ENCODE measurements at regions not wholly inside any gene's neighbourhood (a gene's known extent, or its start where the extent isn't known, plus 50 kb on each side); places are given as distances from the start of the nearest gene placed in this dataset.

DNA sequence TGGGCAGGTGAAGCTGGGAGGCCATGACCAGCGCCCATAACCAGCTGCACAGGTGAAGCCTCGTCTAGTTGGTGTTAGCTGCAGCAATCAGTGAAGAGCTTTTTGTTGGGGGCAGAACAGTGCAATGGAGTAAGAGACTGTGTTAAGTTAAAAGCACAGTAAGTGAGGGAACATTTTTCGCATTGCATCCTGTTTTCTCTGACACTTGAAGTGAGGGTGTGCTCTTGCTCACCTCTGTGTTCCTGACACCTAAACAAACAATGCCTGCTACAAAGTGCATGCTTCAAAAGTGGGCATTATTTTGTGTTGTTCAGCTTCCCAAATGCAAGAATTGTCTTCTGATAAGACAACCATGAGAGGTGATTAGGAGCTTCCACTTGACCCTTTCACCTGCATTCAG, 324.0 kb upstream of the ACVR2A start:
- Mint-ChIP-seq H3K27me3 (no peaks in the 10 kb centered on the region), H3K27ac (no peak overlapping the region), H3K4me3 (no peak overlapping the region), H3K36me3 (peaks cover 2% of the 10 kb centered on the region), H3K9me3 (peaks cover 0 to 3% (median 3%) of the 10 kb centered on the region in 3 donors), H3K4me1 (no peaks in the 10 kb centered on the region)

GRCh38 chr2:147519178-147519577, 325.7 kb upstream of the ACVR2A start:
- no peak overlapping the region for H3K27ac Mint-ChIP-seq
- peaks cover 0 to 3% (median 3%) of the 10 kb centered on the region in 3 donors for H3K9me3 Mint-ChIP-seq
- H3K4me1 Mint-ChIP-seq: no peaks in the 10 kb centered on the region
- peaks cover 2% of the 10 kb centered on the region for H3K36me3 Mint-ChIP-seq
- H3K27me3 Mint-ChIP-seq: no peaks in the 10 kb centered on the region
- H3K4me3 Mint-ChIP-seq: no peak overlapping the region

- Mint-ChIP-seq H3K4me3 (no peak overlapping the region), H3K4me1 (no peaks in the 10 kb centered on the region), H3K9me3 (peaks cover 0 to 1% (median 0%) of the 10 kb centered on the region in 3 donors), H3K27me3 (no peaks in the 10 kb centered on the region), H3K36me3 (no peaks in the 10 kb centered on the region), H3K27ac (no peak overlapping the region)
Observed at GRCh38 chr2:147515213-147515612, 329.6 kb upstream of the ACVR2A start.

DNA sequence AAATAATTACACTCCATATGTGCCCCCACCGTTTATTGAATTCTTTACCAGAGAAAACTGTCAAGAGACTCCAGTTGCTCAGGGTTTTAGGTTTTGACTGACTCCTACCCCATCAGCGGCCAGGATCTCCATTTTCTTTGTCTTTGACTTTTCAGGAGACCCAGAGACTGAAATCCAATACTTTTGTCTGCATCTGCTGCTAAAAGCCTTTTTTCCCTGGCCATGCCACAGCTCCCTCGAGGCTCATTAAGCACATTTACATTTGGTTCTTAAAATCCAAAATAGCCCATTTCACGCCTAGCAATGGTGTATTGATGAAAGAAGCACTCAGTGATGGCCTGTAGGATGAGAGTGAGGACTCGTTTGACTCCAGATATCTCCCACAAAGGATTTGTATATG, 332.6 kb upstream of the ACVR2A start:
- H3K4me1 Mint-ChIP-seq: no peaks in the 10 kb centered on the region
- peaks cover 0 to 1% (median 0%) of the 10 kb centered on the region in 3 donors for H3K9me3 Mint-ChIP-seq
- no peaks in the 10 kb centered on the region for H3K36me3 Mint-ChIP-seq
- H3K4me3 Mint-ChIP-seq: no peak overlapping the region
- H3K27me3 Mint-ChIP-seq: no peaks in the 10 kb centered on the region
- no peak overlapping the region for H3K27ac Mint-ChIP-seq

GRCh38 chr2:147511491-147511948, 333.3 kb upstream of the ACVR2A start:
- H3K27me3 Mint-ChIP-seq: no peaks in the 10 kb centered on the region
- no peaks in the 10 kb centered on the region for H3K36me3 Mint-ChIP-seq
- no peak overlapping the region for H3K27ac Mint-ChIP-seq
- no peaks in the 10 kb centered on the region for H3K4me1 Mint-ChIP-seq
- no peak overlapping the region for H3K4me3 Mint-ChIP-seq
- H3K9me3 Mint-ChIP-seq: no peaks in the 10 kb centered on the region

DNA sequence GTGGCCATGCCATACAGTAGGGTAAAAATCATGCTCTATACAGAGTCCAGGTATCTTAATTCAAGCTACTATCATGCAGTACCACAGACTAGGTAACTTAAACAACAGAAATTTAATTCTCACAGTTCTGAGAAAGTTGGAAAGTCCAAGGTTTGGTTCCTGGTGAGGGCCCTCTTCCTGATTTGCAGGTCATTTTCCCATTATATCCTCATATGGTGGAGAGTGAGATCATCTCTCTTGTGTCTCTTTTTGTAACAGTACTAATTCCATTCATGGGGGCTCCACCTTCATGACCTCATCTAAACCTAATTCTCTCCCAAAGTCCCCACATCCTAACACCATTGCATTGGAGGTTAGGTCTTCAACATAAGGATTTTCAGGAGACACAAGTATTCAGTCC, 335.0 kb upstream of the ACVR2A start:
- Mint-ChIP-seq H3K9me3 (no peaks in the 10 kb centered on the region), H3K27me3 (peaks cover 1% of the 10 kb centered on the region), H3K27ac (no peak overlapping the region), H3K4me3 (no peak overlapping the region), H3K36me3 (no peaks in the 10 kb centered on the region), H3K4me1 (no peaks in the 10 kb centered on the region)

DNA sequence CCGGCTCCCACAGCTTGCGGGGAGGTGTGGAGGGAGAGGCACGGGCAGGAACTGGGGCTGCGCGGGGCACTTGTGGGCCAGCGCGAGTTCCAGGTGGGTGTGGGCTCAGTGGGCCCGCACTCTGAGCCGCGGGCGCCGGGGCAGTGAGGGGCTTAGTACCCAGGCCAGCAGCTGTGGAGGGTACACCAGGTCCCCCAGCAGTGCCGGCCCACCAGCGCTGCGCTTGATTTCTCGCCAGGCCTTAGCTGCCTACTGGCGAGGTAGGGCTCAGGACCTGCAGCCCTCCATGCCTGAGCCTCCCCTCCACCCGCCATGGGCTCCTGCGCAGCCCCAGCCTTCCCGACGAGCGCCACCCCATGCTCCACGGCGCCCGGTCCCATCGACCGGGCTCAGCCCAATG, 337.9 kb upstream of the ACVR2A start:
- H3K36me3 Mint-ChIP-seq: peaks cover 2% of the 10 kb centered on the region

DNA sequence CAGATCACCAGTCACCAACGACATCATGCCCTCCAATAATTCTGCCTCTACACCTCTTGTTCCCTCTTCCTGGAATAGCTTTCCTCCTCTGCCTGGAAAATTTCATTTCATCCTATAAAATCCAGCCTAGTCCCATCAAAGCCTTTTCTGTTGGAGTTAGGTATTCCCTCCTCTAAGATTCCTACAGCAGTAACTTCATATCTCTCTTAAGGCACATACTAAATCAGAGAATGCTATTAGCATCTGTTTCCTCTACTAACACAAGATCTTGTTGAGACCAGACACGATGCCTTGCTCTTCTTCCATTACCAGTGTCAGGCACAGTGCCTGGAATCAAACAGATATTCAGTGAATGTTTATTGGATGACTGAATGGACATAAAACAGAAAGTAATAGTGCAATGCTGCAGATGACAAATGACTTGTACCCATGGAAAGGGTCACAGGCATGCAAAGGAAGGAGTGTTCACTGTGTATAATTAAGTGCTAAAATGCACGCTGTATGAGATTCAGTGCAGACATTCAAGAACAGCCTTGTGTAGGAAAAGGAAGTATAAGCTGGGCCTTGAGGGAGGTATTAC, 342.0 kb upstream of the ACVR2A start:
- Mint-ChIP-seq H3K4me1 (no peaks in the 10 kb centered on the region), H3K4me3 (no peak overlapping the region), H3K9me3 (no peaks in the 10 kb centered on the region), H3K27me3 (peaks cover 10% of the 10 kb centered on the region), H3K27ac (no peak overlapping the region), H3K36me3 (peaks cover 2% of the 10 kb centered on the region)

More for the DNA sequence above, 337.9 kb upstream of the ACVR2A start:
- Mint-ChIP-seq H3K4me1 (no peaks in the 10 kb centered on the region), H3K27ac (no peak overlapping the region), H3K4me3 (no peak overlapping the region), H3K9me3 (no peaks in the 10 kb centered on the region), H3K27me3 (peaks cover 10% of the 10 kb centered on the region)

DNA sequence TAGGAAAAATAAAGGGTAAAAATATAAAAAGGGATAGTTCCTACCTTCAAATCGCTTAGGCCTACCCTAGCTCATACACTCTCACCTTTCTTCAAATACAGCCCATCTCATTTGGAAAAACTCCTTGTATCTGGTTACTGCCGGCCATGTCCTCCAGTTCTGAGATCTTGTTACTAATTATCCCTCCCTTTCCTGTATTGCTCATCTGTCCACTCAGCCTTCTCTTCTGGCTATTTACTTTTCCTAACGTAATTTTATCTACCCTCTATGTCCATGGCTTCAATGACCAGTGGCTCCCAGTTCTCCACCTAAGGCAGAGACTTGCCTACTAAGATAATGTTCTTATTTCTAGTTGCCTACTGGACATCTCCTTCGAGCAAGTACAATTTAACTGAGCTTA, 342.9 kb upstream of the ACVR2A start:
- H3K36me3 Mint-ChIP-seq: peaks cover 2% of the 10 kb centered on the region
- peaks cover 10% of the 10 kb centered on the region for H3K27me3 Mint-ChIP-seq
- H3K4me1 Mint-ChIP-seq: no peaks in the 10 kb centered on the region
- H3K9me3 Mint-ChIP-seq: no peaks in the 10 kb centered on the region
- no peak overlapping the region for H3K27ac Mint-ChIP-seq
- H3K4me3 Mint-ChIP-seq: no peak overlapping the region

GRCh38 chr2:147500819-147501395, 343.9 kb upstream of the ACVR2A start:
- Mint-ChIP-seq H3K4me1 (no peaks in the 10 kb centered on the region), H3K4me3 (no peak overlapping the region), H3K27me3 (peaks cover 8% of the 10 kb centered on the region), H3K36me3 (peaks cover 2% of the 10 kb centered on the region), H3K9me3 (no peaks in the 10 kb centered on the region), H3K27ac (no peak overlapping the region)

DNA sequence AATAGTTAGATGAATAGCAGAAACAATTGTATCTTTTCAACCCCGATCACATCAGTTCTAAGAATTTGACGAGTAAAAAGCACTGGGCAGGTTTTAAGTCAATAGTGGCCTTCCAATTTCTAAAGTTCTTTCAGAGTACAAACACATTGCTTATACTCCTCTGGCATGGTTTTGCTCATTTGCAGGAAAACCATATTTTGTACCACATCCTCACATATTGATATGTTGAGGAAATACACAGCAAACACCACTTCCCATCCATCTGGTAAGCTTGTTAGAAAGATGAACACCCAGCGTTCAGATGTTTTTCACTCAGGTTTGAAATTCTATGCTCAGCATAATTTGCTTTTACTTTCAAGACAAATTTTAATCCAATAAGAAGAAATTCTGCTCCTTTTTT, 344.6 kb upstream of the ACVR2A start:
- Mint-ChIP-seq H3K36me3 (peaks cover 2% of the 10 kb centered on the region), H3K4me1 (no peaks in the 10 kb centered on the region), H3K27me3 (peaks cover 8% of the 10 kb centered on the region), H3K27ac (no peak overlapping the region), H3K4me3 (no peak overlapping the region), H3K9me3 (no peaks in the 10 kb centered on the region)

DNA sequence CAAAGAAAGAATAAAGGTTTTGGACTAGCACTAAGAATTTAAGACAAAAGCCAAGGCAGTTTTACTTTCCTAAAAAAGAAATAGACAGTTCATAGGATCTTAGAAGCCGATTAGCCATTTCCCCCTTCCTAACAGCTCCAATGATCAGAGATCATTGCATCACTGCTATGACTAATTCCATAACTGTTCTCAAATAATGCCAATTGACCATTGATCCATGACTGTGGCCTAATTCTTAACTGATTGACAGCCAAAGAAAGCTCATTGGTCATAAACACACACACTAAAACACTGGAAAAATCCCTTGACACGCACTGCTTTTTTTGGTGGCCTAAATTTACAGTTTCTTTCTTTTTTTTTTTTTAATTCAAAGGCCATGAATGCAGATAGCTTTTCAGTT, 345.0 kb upstream of the ACVR2A start:
- Mint-ChIP-seq H3K36me3 (peaks cover 2% of the 10 kb centered on the region), H3K4me3 (no peak overlapping the region), H3K27ac (no peak overlapping the region), H3K27me3 (peaks cover 8% of the 10 kb centered on the region), H3K9me3 (no peaks in the 10 kb centered on the region), H3K4me1 (no peaks in the 10 kb centered on the region)

GRCh38 chr2:147495734-147496133, 349.1 kb upstream of the ACVR2A start:
- H3K36me3 Mint-ChIP-seq: no peaks in the 10 kb centered on the region
- H3K4me3 Mint-ChIP-seq: no peak overlapping the region
- no peaks in the 10 kb centered on the region for H3K9me3 Mint-ChIP-seq
- H3K27ac Mint-ChIP-seq: no peak overlapping the region
- H3K4me1 Mint-ChIP-seq: no peaks in the 10 kb centered on the region
- H3K27me3 Mint-ChIP-seq: no peaks in the 10 kb centered on the region

DNA sequence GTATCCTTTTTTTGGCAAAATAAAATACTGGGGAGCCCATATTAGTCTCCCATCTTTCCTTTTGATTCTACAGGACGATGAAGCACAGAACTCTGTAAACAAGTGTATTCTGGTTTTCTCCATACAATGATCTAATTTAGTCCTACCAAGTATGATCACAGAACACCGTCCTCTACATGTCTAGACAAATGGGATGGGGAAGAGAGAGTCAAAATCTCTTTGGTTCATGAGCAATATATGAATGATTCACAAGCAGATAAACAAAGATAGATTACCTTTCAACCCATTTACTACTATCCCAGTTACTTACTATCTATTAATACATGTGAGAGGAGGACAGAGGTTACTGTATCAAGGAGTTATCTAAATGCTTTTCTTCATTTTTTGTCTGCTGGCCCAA, 352.4 kb upstream of the ACVR2A start:
- H3K27ac Mint-ChIP-seq: no peak overlapping the region
- H3K36me3 Mint-ChIP-seq: no peaks in the 10 kb centered on the region
- peaks cover 2% of the 10 kb centered on the region for H3K27me3 Mint-ChIP-seq
- H3K4me1 Mint-ChIP-seq: peaks cover 0 to 2% (median 0%) of the 10 kb centered on the region in 3 donors
- H3K9me3 Mint-ChIP-seq: no peaks in the 10 kb centered on the region
- no peak overlapping the region for H3K4me3 Mint-ChIP-seq

DNA sequence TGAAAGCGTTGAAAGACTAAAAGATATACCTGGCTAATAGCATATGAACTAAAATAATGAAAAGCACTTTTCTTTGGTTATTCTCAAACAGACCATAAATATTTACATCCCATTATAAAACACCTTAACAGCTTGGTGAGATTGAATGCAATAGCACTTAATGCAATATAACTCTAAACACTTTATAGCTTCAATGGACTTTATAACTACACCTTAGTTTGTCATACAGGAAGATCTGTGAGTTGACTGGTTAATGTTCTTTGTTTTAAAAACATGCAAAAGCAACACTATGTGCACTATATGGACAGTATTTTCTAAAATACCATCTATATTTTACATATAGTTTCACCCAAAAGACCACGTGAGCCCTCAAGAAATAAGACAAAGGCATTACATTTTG, 353.3 kb upstream of the ACVR2A start:
- H3K9me3 Mint-ChIP-seq: no peaks in the 10 kb centered on the region
- H3K4me3 Mint-ChIP-seq: no peak overlapping the region
- H3K27me3 Mint-ChIP-seq: peaks cover 2% of the 10 kb centered on the region
- H3K4me1 Mint-ChIP-seq: peaks cover 0 to 2% (median 0%) of the 10 kb centered on the region in 3 donors
- H3K27ac Mint-ChIP-seq: no peak overlapping the region
- H3K36me3 Mint-ChIP-seq: no peaks in the 10 kb centered on the region
